Cardiac fibroblast (primary cell): ENCODE measurements at regions not wholly inside any gene's neighbourhood (a gene's known extent, or its start where the extent isn't known, plus 50 kb on each side); places are given as distances from the start of the nearest gene placed in this dataset.

Source experiments
- DNase-seq, 2 donors: peaks; one replicate each; pipeline versions ENCODE4 v3.0.0 to v3.0.0-alpha.2; 2010; ENCODE audit warnings: low read depth in 2 of 2
- H3K4me3 ChIP-seq, 2 donors: replicated peaks in 1 of 2; 1 replicate in 1 of 2; 2 replicates in 1 of 2; pipeline ENCODE4 v1.5.1; 2011; ENCODE audit warnings: low read depth in 2 of 2, low read length in 2 of 2, mild to moderate bottlenecking in 2 of 2, moderate library complexity in 1 of 2
- CTCF ChIP-seq: IDR thresholded peaks from one replicate; pipeline ENCODE4 v1.5.1; 2011; ENCODE audit warnings: low read depth, mild to moderate bottlenecking, low read length, inconsistent platforms

GRCh38 chr9:81741103-81741502, 51.8 kb upstream of the TLE1 start:
- no peak for TF ChIP-seq CTCF
- no peak overlapping the region for H3K4me3 ChIP-seq
- no peak for DNase-seq

- H3K4me3 ChIP-seq = no peak overlapping the region
- TF ChIP-seq CTCF = no peak
- no peak for DNase-seq
Measured at GRCh38 chr9:81748091-81748490, 58.7 kb upstream of the TLE1 start.

DNA sequence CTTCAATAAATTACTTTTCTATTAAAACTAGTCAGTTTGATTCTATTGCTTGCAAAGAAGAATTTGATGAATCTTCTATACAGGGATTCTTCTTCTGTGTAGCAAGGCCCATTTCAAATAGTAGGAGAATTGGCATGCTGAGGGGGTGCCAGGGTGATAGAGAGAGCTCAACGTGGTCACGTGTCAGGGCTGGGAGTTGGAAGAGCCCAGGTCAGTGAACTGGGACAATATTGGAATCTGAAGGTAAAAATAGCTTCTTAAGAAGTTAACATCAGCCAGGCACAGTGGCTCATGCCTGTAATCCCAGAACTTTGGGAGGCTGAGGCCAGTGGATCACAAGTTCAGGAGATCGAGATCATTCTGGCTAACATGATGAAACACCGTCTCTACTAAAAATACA, 64.1 kb upstream of the TLE1 start:
- TF ChIP-seq CTCF = no peak
- H3K4me3 ChIP-seq = no peak overlapping the region
- DNase-seq = no peak

DNA sequence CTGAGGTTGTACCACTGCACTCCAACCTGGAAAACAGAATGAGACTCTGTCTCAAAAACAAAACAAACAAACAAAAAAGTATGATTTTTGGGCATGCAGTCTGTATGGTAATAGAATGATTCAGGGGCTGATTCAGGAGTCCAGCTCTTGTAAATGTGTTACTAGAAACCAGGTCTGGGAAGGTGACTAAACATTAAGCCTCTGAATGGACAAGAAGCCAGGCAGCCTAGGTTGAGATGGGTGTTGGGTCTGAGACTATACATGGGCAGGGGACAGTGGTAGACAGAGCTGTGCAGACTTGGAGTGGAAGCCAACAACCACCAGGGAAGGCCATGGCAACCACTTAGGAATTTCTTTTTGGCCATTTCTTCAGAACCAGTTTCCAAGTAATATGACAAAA, 64.9 kb upstream of the TLE1 start:
- no peak overlapping the region for H3K4me3 ChIP-seq
- TF ChIP-seq CTCF = no peak
- DNase-seq = peak in 1 of 2 donors; percentile 29

GRCh38 chr9:81755721-81756120, 66.4 kb upstream of the TLE1 start:
- no peak for TF ChIP-seq CTCF

DNA sequence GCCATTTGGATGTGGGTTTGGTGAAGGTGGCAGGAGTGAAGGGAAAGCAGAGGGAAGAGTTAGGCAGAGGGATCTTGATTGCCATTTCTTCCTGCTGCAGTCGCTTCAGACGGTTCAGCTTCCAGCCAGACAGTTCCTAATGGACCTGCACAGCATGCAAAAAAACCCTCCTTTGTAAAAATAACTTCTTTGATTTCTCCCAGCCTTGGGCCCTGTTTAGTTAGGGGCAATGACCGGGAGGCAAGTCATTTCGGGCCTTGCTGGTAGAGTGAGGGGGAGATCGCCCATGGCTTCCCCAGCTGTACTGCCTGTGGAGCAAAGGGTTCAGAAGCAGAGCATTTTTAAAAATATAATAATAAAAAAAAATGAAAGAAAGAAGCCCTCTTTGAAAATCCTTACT, 67.2 kb upstream of the TLE1 start:
- TF ChIP-seq CTCF = no peak
- H3K4me3 ChIP-seq = no peak overlapping the region
- DNase-seq = no peak

More at GRCh38 chr9:81755721-81756120, 66.4 kb upstream of the TLE1 start:
- no peak for DNase-seq
- no peak overlapping the region for H3K4me3 ChIP-seq

DNA sequence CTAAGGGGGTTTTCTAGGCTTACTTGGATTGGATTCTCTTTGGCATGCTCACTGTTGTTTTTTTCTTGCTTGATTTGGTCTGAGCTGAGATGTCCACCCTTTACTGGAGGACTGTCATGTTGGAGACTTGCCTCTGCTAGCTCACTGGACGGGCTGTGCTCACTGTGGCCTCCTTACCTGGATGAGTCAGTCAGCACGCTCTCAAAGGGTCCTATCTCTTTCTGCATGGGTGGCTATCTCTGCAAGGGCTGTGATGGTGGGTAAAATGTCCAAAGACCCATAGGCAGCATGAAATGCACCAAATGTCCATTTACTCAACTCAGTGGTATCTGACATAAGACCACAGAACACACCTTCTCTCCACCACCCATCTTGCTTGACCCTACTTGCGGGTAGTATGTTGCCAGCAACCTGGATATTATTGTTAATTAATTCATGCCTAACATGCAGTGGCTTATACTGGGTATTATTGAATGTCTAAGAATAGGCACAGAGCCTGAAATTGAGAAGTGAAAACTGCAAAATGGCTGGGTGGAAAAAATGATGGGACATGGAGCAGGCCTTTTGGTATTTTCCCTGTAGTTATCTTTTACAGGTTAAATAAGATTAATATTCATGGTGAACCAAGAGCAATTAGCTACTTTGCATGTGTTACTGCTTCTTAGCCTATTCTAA, 68.9 kb upstream of the TLE1 start:
- TF ChIP-seq CTCF = no peak
- no peak overlapping the region for H3K4me3 ChIP-seq
- no peak for DNase-seq
